MG63 (cell line): ENCODE measurements at regions not wholly inside any gene's neighbourhood (a gene's known extent, or its start where the extent isn't known, plus 50 kb on each side); places are given as distances from the start of the nearest gene placed in this dataset.
"Not testable (repeated sequence)": the region's sequence is repeated elsewhere in the genome, so short reads cannot be mapped to it uniquely, and the experiment has no call there.

Experiments used
- DNase-seq: peaks from one replicate; pipeline ENCODE4 v3.0.0-alpha.2; 2020
- H3K27me3 ChIP-seq: fragments of 250-450 bp; sonication (Bioruptor Pico); 2 replicates; pipeline ENCODE4 v1.5.1; 2020; ENCODE audit warnings: mild to moderate bottlenecking, moderate library complexity
- H3K36me3 ChIP-seq: fragments of 250-450 bp; sonication (Bioruptor Pico); 2 replicates; pipeline ENCODE4 v1.5.1; 2020; ENCODE audit warnings: mild to moderate bottlenecking, moderate library complexity
- H3K4me3 ChIP-seq: fragments of 250-450 bp; sonication (Bioruptor Pico); 2 replicates; pipeline ENCODE4 v1.5.1; 2020; ENCODE audit warnings: mild to moderate bottlenecking, moderate library complexity
- H3K9me3 ChIP-seq: fragments of 250-450 bp; sonication (Bioruptor Pico); 2 replicates; pipeline ENCODE4 v1.5.1; 2020; ENCODE audit warnings: mild to moderate bottlenecking, moderate library complexity

DNA sequence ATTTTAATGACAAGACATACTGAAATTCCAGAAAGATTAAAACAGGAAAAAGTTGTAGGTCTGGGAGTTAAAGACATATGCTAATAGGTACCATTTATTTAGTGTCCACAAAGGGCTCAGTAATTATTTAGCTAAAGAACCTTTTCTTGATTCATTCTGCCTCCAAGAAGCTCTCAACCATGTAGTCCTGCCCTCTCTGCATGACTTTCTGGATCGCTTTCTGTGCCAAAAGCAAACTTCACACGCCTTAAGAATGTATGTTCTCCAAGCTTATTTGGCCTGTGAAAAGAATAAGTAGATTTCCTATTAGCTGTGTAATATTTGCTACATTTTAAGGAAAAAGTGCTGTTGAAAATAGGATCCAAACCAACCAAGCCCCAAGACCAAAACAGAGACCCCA, 291.7 kb downstream of the C12orf75 start:
- Histone ChIP-seq H3K4me3 (no peak overlapping the region), H3K36me3 (no peaks in the 10 kb centered on the region), H3K9me3 (no peaks in the 10 kb centered on the region), H3K27me3 (no peaks in the 10 kb centered on the region; the same call in 1 of the 2 replicates)
- no peak for DNase-seq

DNA sequence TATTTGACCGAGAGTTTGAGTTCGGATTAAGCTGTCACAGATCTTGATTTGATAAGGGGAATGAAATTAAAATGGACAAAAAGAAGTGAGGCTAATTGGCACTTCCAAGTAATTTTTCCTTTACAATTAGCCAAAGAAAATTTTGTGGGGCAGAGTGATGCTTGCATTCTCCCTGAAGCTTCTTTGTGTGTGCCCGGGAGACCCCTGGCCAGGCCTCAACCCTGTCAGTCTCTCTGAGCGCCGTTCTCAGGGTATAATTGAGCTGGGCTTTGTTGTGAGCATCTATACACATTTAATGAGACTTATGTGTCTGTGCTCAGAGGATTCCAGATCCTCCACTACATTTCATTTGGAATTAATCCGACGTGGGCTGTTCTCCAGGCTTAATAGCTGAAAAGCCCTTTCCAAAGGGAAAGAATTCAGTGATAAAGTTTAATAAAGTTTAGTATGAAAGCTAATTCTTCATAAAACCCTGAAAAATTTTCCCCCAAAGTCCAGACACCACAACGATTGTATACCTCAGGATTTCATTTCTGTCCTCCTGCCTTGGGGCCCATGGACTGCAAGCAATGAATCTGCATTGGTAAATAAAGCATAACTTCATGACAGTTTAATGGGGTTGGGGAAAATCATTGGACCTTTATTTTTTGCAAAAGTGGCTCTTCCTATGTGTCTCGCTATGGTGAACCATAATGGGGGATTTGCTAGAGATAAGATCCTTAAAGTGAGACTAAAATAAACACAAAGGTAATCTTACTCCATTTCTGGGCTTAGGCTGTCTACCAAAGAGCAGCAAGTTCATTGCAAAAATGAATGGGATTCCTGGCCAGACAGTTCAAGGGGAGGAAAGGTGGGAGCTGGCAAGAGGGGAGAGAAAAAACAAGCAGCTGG, 292.6 kb downstream of the C12orf75 start:
- no peaks in the 10 kb centered on the region for H3K36me3 ChIP-seq
- no peak for DNase-seq
- H3K9me3 ChIP-seq = no peaks in the 10 kb centered on the region
- no peak overlapping the region for H3K4me3 ChIP-seq
- H3K27me3 ChIP-seq = no peaks in the 10 kb centered on the region; the same call in 1 of the 2 replicates

DNA sequence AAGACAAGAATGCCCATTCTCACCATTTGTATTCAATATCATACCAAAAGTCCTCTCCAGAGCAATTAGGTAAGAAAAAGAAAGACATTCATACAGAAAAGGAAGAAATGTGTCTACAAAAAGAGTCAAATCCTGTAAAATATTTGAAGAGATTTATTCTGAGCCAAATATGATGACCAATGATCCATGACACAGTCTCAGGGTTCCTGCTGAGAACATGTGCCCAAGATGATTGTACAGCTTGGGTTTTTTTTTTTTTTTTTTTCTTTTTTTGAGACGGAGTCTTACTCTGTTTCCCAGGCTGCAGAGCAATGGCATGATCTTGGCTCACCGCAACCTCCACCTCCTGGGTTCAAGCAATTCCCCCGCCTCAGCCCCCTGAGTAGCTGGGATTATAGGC, 296.2 kb downstream of the C12orf75 start:
- no peak overlapping the region for H3K4me3 ChIP-seq
- H3K27me3 ChIP-seq = no peaks in the 10 kb centered on the region; the same call in 1 of the 2 replicates
- no peak for DNase-seq
- no peaks in the 10 kb centered on the region for H3K9me3 ChIP-seq
- H3K36me3 ChIP-seq = no peaks in the 10 kb centered on the region

DNA sequence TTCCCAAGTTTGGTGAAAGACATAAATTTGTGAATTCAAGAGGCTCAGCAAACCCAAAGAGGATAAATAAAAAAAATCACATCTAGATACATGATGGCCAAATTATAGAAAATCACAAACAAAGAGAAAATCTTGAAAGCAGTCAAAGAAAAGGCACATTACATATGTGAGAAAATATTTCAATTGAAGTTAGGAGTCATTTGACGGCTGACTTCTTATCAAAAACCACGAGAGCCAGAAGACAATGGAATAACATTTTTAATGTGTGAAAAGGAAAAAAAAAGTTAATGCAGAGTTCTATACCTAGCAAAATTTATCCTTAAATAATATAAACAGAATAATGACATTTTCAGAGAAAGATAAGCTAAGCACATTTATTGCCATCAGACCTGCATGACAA, 307.0 kb downstream of the C12orf75 start:
- no peaks in the 10 kb centered on the region for H3K36me3 ChIP-seq
- no peak for DNase-seq
- H3K4me3 ChIP-seq = no peak overlapping the region
- H3K9me3 ChIP-seq = peaks cover 9% of the 10 kb centered on the region
- no peaks in the 10 kb centered on the region for H3K27me3 ChIP-seq

DNA sequence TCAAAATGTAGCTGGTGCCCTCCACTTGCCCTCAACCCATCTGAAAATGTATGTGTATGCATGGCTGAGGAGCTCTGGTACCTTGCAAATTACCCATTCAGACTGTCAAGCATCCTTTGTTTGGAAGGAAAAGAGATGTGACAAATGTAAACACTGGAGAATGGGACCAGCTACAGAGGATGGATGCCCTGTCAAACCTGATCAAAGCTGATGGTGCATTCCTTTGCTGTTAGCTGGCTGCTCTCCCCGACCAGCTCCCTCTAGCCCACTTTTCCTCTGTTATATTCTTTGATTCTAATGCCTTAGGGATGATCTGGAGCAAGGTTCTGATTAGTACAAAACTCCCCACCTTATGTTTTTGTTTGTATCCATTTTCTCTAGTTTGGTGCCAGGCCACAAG, 310.3 kb downstream of the C12orf75 start:
- Histone ChIP-seq H3K27me3 (no peaks in the 10 kb centered on the region), H3K9me3 (peaks cover 9% of the 10 kb centered on the region), H3K36me3 (no peaks in the 10 kb centered on the region), H3K4me3 (no peak overlapping the region)
- DNase-seq = no peak

DNA sequence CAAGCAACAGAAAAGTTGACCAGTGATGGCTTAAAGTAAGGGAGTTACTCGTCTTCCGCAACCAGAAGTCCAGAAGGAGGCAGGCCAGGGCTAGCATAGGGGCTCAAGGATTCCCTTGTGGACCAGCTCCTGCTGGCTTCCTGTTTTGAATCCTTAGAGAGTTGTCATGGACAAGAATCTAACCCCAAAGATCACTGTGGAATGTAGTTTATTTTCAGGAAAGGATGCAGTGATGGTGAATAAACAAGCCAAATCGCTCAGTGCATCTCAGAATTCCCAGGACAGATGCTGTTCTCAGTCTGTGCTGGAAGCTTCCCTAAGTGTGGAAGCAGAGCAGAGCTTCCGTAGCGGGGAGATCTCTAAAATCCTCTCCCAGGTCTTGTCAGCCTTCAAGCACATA, 311.3 kb downstream of the C12orf75 start:
- Histone ChIP-seq H3K36me3 (no peaks in the 10 kb centered on the region), H3K4me3 (no peak overlapping the region), H3K9me3 (peaks cover 9% of the 10 kb centered on the region), H3K27me3 (no peaks in the 10 kb centered on the region)
- DNase-seq = no peak

DNA sequence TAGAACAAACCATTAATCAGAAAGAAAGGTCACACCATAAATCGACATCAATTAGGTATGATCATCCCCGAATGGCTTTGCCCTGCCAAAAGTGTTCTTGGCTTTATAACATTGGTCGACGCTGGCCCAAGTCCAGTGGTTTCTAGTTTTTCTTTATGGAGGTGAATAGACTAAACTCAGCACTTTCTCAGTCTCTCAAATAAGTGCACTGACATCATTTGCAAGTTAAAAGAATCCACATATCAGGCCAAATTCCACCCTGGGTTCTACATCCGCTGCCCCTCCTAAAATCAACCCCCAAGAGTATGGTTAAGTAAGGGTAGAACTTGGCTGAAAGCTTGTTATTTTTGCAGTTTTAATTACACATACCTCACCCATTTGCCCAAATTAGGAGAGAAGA, 314.3 kb downstream of the C12orf75 start:
- H3K27me3 ChIP-seq = no peaks in the 10 kb centered on the region
- no peaks in the 10 kb centered on the region for H3K9me3 ChIP-seq
- H3K4me3 ChIP-seq = no peak overlapping the region
- DNase-seq = no peak
- no peaks in the 10 kb centered on the region for H3K36me3 ChIP-seq

DNA sequence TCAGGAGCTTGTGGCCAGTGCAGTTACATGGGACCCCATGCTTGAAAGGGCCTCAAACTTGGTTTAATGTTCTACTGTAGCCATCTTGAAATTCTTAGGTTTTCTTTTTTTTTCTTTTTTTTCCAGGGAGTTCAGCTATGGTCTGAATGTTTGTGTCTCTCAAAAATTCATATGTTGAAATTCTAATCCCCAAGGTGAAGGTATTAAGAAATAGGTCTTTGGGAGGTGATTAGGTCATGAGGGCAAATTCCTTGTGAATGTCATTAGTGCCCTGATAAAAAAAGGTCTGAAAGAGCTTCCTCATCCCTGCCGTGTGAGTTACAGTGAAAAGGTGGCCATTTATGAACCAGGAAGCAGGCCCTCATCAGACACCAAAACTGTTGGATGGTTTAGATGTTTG, 324.1 kb downstream of the C12orf75 start:
- Histone ChIP-seq H3K9me3 (no peaks in the 10 kb centered on the region), H3K27me3 (no peaks in the 10 kb centered on the region; the same call in 1 of the 2 replicates), H3K4me3 (no peak overlapping the region), H3K36me3 (no peaks in the 10 kb centered on the region)
- no peak for DNase-seq

DNA sequence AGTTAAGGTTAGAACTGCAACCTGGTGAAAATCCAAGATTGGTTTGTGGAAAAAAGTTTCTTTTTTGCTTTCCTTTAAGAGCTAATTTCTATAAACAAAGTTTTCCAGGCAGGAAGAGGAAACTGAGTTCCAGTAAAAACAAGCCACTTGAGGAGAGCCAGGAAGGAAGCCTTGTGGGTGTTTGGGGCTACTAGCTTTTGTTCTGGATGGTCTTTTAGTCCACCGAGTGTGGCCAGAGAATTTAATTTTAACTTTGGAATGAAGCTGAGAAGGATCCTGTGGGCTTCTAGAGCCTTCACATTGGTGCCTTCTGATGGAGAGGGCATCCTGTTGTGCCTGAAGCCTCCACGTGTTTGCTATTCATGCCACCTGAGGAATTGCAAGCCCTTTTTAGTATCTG, 327.9 kb downstream of the C12orf75 start:
- Histone ChIP-seq H3K4me3 (no peak overlapping the region), H3K9me3 (no peaks in the 10 kb centered on the region), H3K27me3 (no peaks in the 10 kb centered on the region; the same call in 1 of the 2 replicates)

DNA sequence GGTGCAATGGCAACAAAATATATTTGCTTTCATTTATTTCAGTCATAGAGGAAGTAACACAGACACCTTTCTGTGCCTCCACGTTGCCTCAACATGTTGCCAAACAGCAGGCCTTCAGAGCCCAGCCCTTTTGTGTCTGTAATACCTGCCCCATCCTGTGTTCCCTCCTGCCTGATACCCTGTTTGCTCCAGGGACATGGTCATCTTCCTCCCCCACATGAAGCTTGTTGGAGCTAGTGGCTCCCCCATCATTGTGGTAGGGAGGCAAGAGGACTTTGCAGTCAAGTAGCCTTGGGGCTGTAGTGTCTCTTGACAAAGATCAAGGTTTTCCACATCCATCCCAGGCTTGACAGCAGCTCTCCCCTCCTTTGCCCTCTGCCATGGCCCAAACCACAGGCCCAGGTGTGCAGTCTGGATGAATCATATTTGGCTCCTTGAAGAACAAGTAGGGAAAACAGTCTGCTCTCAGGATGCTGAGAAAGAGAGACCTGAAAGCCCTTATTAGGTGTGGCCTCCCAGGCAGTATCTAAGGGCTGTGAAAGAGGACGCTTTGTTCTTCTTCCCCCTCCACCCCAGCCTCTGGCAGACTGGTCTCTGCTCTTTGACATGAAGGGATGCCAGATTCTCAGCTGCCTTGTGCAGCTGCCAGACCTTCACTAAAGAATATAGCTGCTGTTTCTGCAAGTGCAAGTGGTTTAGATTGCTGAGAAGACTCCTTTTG, 329.0 kb downstream of the C12orf75 start:
- Histone ChIP-seq H3K27me3 (no peaks in the 10 kb centered on the region; the same call in 1 of the 2 replicates), H3K4me3 (no peak overlapping the region), H3K36me3 (no peaks in the 10 kb centered on the region), H3K9me3 (no peaks in the 10 kb centered on the region)
- DNase-seq = no peak

More for the DNA sequence above, 327.9 kb downstream of the C12orf75 start:
- no peak for DNase-seq
- no peaks in the 10 kb centered on the region for H3K36me3 ChIP-seq

DNA sequence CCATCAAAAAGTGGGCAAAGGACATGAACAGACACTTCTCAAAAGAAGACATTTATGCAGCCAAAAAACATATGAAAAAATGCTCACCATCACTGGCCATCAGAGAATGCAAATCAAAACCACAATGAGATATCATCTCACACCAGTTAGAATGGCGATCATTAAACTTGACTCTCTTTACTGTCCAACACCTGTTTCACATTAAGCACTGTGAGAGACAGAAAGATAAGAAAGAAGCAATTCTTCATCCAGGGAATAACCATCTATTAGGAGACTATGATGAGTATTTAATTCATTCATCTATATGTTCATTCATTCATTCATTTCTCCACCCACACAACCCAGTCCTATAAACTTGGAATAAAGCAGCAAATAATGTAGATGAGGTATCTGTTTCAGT, 334.3 kb downstream of the C12orf75 start:
- DNase-seq, H3K4me3 ChIP-seq, H3K27me3 ChIP-seq, H3K9me3 ChIP-seq, H3K36me3 ChIP-seq: not testable (repeated sequence)

DNA sequence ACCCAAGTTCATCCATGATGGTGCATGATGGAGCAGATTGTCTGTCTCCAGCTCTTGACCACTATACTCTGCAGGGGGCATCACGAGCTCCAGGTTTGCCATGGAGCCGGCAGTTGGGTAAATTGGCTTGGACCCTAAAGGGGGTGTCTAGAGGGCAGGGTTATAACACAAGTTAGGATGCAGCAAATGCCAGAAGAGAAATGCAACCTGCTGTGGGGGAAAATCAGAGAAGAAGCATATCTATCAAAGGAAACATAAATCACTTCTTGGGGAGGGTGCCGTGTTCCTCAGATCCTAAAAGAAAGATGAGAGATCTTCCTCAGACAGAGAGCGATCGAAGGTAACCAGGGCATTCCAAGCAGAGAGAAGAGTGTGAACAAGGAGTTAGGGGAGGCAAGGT, 334.9 kb downstream of the C12orf75 start:
- Histone ChIP-seq H3K9me3 (no peaks in the 10 kb centered on the region), H3K36me3 (no peaks in the 10 kb centered on the region), H3K27me3 (no peaks in the 10 kb centered on the region), H3K4me3 (no peak overlapping the region)
- no peak for DNase-seq

DNA sequence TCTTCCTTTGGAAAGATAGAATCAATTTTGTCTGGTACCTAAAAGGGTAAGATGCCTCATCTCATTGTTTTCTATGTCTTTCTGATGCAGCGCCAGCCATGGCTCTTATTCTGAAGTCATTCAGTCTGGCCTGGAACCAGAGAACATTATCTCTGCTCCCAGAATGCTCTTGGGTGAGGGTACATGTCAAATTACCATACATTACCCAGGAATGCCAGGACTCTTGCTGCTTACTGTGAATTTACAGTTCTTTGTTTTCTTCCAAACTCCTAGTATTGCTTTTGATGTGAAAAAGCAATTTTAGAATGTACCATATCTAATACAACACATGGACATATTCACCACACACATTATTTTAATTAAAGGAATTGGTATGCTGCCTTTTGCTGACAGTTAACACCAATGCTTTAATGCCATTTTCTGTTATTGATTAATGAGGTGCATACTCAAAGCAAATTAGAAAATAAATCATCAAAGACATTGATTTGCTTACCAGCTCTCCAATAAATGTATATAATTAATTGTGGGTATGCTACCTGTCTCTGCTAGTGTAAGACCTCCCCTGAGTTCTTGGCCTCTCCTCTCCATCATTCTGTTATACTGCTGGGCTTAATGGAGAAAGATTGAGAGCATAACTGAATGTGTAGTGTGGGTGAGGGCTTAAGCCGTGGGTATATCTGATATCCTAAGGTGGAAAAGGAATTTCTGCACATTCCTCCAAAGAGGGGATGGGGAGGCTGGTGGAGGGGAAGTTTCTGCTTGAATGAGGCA, 337.7 kb downstream of the C12orf75 start:
- no peaks in the 10 kb centered on the region for H3K36me3 ChIP-seq
- no peak overlapping the region for H3K4me3 ChIP-seq
- H3K27me3 ChIP-seq = no peaks in the 10 kb centered on the region
- no peaks in the 10 kb centered on the region for H3K9me3 ChIP-seq
- DNase-seq = no peak

DNA sequence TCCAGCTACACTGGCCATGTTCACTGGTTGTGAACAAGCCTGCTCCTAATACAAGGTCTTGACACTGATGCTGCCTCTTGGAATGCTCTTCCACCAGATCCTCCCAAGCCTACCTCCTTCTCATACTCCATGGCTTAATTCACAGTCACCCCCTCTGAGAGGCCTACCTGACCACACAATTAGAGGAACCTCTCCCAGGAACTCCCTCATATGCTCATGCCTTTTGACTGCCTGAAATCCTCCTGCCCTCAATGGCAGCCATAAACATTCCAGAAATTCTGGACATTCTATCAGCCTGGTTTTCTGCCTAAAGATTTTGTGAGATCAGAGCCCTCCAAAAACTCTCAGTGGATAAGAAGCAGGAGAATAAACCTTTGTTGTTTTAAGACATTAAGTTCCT, 340.2 kb downstream of the C12orf75 start:
- Histone ChIP-seq H3K4me3 (no peak overlapping the region), H3K36me3 (no peaks in the 10 kb centered on the region), H3K9me3 (no peaks in the 10 kb centered on the region), H3K27me3 (no peaks in the 10 kb centered on the region)
- no peak for DNase-seq

DNA sequence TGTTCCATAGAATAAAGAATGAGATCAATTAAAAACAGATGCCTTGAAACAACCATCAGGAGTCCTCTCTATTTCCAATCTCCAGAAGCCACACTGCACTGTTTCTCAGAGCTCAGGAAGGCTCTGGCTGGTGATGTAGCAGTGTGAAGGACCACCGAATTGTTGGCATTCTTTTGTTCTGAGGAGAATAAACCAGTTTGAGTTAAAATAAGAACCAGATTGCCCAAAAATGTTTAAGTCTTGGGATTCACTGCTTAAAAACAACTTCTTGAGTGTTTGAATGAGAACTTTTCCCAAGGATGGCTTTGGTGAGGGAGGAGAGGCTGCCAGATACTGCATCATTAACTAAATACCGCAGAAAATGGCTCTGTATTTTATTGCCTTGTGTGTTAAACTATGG, 341.2 kb downstream of the C12orf75 start:
- Histone ChIP-seq H3K9me3 (no peaks in the 10 kb centered on the region), H3K4me3 (no peak overlapping the region), H3K27me3 (no peaks in the 10 kb centered on the region), H3K36me3 (no peaks in the 10 kb centered on the region)
- no peak for DNase-seq

DNA sequence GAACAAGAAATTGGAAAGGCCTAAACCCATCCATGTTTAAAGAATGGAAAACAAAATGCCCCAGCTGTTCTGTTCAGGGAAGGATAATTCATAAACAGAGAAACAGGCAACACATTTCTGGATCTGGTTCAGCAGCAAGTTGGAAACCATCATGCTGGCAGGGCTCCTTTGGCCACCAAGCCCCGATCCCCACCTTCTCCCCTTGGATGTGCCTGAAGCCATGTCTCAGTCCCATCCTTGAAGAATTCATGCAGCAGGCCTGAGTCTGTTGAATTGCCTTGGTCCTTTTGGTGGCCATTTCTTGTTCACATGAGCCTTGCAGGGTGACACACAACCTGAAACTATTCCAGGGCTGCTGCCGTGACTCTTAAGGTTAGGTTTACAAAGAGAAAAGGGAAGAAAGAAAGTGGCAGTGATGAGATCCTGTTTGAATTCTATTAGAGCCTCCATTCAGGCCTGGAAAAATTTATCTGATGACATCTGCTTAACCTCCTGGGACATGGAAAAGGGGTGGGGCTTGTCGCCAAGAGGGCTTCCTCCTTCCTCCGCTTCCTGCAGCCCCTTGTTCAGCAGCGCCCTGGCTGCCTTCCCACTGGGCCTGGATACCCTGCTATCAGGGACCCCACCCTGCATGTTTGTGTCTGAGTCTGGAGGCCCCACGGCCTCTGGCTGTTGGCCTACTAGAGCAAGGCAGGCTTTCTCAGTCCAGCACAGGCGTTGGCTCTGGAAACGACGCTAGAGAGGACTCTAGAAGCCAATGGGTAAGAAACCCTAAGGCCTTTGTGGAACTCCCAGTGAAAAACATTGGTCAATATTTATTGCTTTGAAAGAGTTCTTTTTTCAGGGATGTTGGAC, 341.9 kb downstream of the C12orf75 start:
- Histone ChIP-seq H3K36me3 (no peaks in the 10 kb centered on the region), H3K27me3 (no peaks in the 10 kb centered on the region), H3K4me3 (no peak overlapping the region), H3K9me3 (no peaks in the 10 kb centered on the region)
- no peak for DNase-seq
